ENCODE measurements at regions not wholly inside any gene's neighbourhood (a gene's known extent, or its start where the extent isn't known, plus 50 kb on each side); places are given as distances from the start of the nearest gene placed in this dataset.

GRCh38 chr10:107430446-107430845 lies 265.9 kb upstream of the SORCS1 start:
- TF ChIP-seq CTCF (IDR thresholded peaks at IDR 0.05; ENCODE audit: insufficient read depth, low read length, poor library complexity, severe bottlenecking) (no peak), EZH2phosphoT487 (conservative IDR thresholded peaks at IDR 0.05; ENCODE audit: low read length) (no peak)
